ENCODE measurements at regions not wholly inside any gene's neighbourhood (a gene's known extent, or its start where the extent isn't known, plus 50 kb on each side); places are given as distances from the start of the nearest gene placed in this dataset.

DNA sequence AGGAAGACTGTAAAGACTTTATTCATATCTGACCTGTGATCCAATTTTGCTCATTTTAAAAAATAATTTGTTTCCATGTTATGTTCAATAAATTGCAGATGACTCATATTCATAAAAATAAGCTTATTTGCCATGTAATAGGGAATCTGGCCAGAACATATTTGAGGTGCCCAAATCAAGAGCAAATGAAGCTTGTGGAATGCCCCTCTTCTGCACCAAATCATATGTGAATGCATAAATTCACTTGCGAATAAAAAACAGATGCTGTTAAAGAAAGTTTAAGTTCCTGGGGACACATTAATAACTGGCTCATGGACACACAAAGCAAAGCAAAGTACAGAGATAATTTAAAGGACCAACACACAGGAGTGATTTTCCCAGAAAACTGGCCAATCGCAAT lies 279.0 kb upstream of the CDH2 start:
- Histone ChIP-seq H3K4me1 (ENCODE audit: insufficient read depth, low read length, poor library complexity, severe bottlenecking) (no peaks in the 10 kb centered on the region), H3K9me3 (ENCODE audit: low read depth, low read length, poor library complexity, severe bottlenecking) (no peaks in the 10 kb centered on the region), H3K4me3 (ENCODE audit: low read depth, low read length, poor library complexity, severe bottlenecking) (no peak overlapping the region), H3K27ac (ENCODE audit: low read depth, low read length, poor library complexity, severe bottlenecking) (no peak overlapping the region), H3K36me3 (ENCODE audit: insufficient read depth, low read length, poor library complexity, severe bottlenecking) (no peaks in the 10 kb centered on the region), H3K27me3 (replicated peaks; ENCODE audit: insufficient read depth, low read depth, low read length, poor library complexity) (no peaks in the 10 kb centered on the region)
- no peak for TF ChIP-seq EZH2 (IDR thresholded peaks at IDR 0.05; ENCODE audit: borderline replicate concordance, low read depth, low read length, poor library complexity, severe bottlenecking)
- TF ChIP-seq, protein P1, sequence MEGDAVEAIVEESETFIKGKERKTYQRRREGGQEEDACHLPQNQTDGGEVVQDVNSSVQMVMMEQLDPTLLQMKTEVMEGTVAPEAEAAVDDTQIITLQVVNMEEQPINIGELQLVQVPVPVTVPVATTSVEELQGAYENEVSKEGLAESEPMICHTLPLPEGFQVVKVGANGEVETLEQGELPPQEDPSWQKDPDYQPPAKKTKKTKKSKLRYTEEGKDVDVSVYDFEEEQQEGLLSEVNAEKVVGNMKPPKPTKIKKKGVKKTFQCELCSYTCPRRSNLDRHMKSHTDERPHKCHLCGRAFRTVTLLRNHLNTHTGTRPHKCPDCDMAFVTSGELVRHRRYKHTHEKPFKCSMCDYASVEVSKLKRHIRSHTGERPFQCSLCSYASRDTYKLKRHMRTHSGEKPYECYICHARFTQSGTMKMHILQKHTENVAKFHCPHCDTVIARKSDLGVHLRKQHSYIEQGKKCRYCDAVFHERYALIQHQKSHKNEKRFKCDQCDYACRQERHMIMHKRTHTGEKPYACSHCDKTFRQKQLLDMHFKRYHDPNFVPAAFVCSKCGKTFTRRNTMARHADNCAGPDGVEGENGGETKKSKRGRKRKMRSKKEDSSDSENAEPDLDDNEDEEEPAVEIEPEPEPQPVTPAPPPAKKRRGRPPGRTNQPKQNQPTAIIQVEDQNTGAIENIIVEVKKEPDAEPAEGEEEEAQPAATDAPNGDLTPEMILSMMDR (conservative IDR thresholded peaks at IDR 0.05; ENCODE audit: low read depth, low read length) = no peak
- no peak for DNase-seq (ENCODE audit: low spot score)
- intact Hi-C loops (cut with micrococcal nuclease; ENCODE audit: unreplicated experiment) = loop anchor here (2.0 kb wide), 1 partner anchor 21 kb away; no protein-coding TSS in a partner anchor
- ChIA-PET POLR2A (ENCODE audit: low non-redundant PET) (no interaction called here), CTCF (no interaction called here)
- BruUV-seq (replicated peaks) = no TSS peak

DNA sequence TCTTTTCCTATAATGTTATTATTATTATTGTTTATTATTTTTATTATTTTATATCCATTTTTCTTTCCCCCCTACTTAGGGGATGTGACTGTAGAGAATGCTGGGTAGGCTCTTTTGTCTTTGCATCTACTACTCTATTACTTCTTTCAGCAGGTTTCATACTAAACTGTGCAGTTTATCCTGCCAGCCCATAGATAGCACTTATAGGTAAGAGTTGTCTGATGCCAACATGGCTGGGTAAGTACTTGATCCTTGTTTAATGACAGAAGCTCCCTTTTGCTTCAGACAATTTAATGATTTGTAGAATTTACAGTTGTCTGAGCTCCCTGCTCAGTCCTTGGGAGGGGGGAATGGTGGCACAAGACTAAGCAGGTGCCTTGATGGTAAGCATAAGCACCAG lies 262.9 kb upstream of the CDH2 start:
- DNase-seq (ENCODE audit: low spot score) = no peak
- Histone ChIP-seq H3K4me1 (ENCODE audit: insufficient read depth, low read length, poor library complexity, severe bottlenecking) (no peaks in the 10 kb centered on the region), H3K36me3 (ENCODE audit: insufficient read depth, low read length, poor library complexity, severe bottlenecking) (no peaks in the 10 kb centered on the region), H3K9me3 (ENCODE audit: low read depth, low read length, poor library complexity, severe bottlenecking) (no peaks in the 10 kb centered on the region), H3K27ac (ENCODE audit: low read depth, low read length, poor library complexity, severe bottlenecking) (no peak overlapping the region), H3K4me3 (ENCODE audit: low read depth, low read length, poor library complexity, severe bottlenecking) (no peak overlapping the region), H3K27me3 (replicated peaks; ENCODE audit: insufficient read depth, low read depth, low read length, poor library complexity) (no peaks in the 10 kb centered on the region)
- TF ChIP-seq, protein P1 (conservative IDR thresholded peaks at IDR 0.05; ENCODE audit: low read depth, low read length) = no peak
- TF ChIP-seq EZH2 (IDR thresholded peaks at IDR 0.05; ENCODE audit: borderline replicate concordance, low read depth, low read length, poor library complexity, severe bottlenecking) = no peak
- CTCF ChIA-PET = no interaction called here
- no TSS peak for BruUV-seq (replicated peaks)
- POLR2A ChIA-PET (ENCODE audit: low non-redundant PET) = no interaction called here
- intact Hi-C loops (cut with micrococcal nuclease; ENCODE audit: unreplicated experiment) = no loop called here

DNA sequence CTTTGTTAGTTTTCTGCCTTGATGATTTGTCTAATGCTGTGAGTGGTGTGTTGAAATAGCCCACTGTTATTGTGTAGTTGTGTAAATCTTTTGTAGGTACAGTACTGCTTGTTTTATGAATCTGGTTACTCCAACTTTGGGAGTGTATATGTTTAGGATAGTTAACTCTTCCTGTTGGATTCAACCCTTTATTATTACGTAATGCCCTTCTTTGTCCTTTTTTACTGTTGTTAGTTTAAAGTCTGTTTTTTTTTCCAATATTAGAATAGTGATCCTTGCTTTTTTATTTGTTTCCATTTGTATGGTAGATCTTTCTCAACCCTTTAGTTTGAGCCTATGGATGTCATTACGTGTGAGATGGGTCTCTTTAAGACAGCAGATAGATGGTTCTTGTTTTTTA lies 261.5 kb upstream of the CDH2 start:
- POLR2A ChIA-PET (ENCODE audit: low non-redundant PET) = no interaction called here
- no peaks in the 10 kb centered on the region for H3K36me3 ChIP-seq (ENCODE audit: insufficient read depth, low read length, poor library complexity, severe bottlenecking)

More for the DNA sequence above, 261.5 kb upstream of the CDH2 start:
- CTCF ChIA-PET = no interaction called here
- no peak for TF ChIP-seq EZH2 (IDR thresholded peaks at IDR 0.05; ENCODE audit: borderline replicate concordance, low read depth, low read length, poor library complexity, severe bottlenecking)
- TF ChIP-seq, protein P1 (conservative IDR thresholded peaks at IDR 0.05; ENCODE audit: low read depth, low read length) = no peak
- no peaks in the 10 kb centered on the region for H3K27me3 ChIP-seq (replicated peaks; ENCODE audit: insufficient read depth, low read depth, low read length, poor library complexity)
- no peak for DNase-seq (ENCODE audit: low spot score)
- no peak overlapping the region for H3K27ac ChIP-seq (ENCODE audit: low read depth, low read length, poor library complexity, severe bottlenecking)
- H3K9me3 ChIP-seq (ENCODE audit: low read depth, low read length, poor library complexity, severe bottlenecking) = no peaks in the 10 kb centered on the region
- no peak overlapping the region for H3K4me3 ChIP-seq (ENCODE audit: low read depth, low read length, poor library complexity, severe bottlenecking)
- no TSS peak for BruUV-seq (replicated peaks)
- intact Hi-C loops (cut with micrococcal nuclease; ENCODE audit: unreplicated experiment) = no loop called here
- no peaks in the 10 kb centered on the region for H3K4me1 ChIP-seq (ENCODE audit: insufficient read depth, low read length, poor library complexity, severe bottlenecking)

Measured in A673 (cell line).